ENCODE measurements at regions not wholly inside any gene's neighbourhood (a gene's known extent, or its start where the extent isn't known, plus 50 kb on each side); places are given as distances from the start of the nearest gene placed in this dataset.

DNA sequence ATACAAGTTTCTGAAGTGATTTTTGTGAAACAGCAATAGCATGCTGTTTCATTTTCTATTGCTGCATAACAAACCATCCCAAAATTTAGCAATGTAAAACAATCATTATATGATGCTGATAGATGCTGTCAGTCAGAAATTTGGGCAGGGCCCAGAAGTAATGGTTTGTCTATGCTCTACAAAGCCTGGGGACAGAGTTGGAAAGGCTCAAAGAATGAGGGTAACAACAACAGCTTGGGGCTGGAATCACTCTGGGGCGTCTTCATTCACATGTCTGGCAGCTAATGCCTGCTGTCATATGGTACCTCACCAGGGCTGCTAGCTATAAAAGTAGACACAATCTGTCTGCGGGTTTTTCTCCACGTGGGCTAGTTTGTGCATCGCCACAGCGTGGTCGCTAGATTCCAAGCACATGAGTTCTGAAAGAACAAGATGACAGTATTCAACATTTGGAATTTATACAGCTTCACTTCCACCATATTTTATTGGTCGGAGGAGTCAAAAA is 176.5 kb downstream of the BMP4 start:
- DNase-seq = no peak
- H3K36me3 ChIP-seq = no peaks in the 10 kb centered on the region
- H3K27ac ChIP-seq = no peak overlapping the region
- H3K4me1 ChIP-seq = no peaks in the 10 kb centered on the region
- no peak overlapping the region for H3K9ac ChIP-seq (ENCODE audit: low read depth in 2 of 2, low read length in 2 of 2)
- H3K9me3 ChIP-seq = no peaks in the 10 kb centered on the region
- intact Hi-C loops (cut with DNase I) = no loop called here
- no peaks in the 10 kb centered on the region for H3K27me3 ChIP-seq
- no peak overlapping the region for H3K4me3 ChIP-seq
- TF ChIP-seq, protein P1, sequence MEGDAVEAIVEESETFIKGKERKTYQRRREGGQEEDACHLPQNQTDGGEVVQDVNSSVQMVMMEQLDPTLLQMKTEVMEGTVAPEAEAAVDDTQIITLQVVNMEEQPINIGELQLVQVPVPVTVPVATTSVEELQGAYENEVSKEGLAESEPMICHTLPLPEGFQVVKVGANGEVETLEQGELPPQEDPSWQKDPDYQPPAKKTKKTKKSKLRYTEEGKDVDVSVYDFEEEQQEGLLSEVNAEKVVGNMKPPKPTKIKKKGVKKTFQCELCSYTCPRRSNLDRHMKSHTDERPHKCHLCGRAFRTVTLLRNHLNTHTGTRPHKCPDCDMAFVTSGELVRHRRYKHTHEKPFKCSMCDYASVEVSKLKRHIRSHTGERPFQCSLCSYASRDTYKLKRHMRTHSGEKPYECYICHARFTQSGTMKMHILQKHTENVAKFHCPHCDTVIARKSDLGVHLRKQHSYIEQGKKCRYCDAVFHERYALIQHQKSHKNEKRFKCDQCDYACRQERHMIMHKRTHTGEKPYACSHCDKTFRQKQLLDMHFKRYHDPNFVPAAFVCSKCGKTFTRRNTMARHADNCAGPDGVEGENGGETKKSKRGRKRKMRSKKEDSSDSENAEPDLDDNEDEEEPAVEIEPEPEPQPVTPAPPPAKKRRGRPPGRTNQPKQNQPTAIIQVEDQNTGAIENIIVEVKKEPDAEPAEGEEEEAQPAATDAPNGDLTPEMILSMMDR (IDR thresholded peaks at IDR 0.05) = no peak

DNA sequence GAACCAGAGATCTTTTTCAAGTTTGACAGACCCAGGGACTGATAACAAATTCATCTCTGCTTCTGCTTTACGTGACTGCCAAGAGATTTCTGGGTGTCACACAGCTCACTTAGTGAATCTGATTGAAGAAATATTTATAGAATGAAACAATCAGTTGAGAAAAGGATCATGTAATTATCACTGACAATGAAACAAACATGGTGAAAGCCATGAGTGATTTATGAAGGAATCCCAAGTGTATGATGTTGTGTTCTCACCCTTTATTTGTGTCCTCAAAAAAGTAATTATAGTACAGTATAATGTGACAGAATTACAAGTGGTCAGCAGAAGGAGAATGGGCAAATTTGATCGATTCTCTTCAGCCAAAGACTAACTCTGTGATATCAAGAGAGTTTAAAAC is 177.3 kb downstream of the BMP4 start:
- intact Hi-C loops (cut with DNase I) = no loop called here

DNA sequence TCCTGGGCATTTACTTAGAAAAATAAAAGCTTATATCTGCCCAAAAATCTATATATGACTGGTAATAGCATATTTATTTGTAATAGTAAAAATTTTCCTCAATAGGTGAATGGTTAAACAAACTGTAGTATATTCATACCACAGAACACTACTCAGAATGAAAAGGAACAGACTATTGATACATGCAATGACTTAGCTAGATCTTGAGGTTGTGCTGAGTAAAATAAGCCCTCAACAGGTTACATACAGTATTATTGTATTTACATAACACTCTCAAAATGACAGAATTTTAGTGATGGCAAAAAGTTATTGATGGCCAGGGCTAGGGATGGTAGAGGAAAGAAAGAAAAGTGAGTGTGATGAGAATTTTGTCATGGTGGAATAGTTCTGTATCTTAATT is 178.4 kb downstream of the BMP4 start:
- Histone ChIP-seq H3K27ac (no peak overlapping the region), H3K27me3 (no peaks in the 10 kb centered on the region), H3K36me3 (no peaks in the 10 kb centered on the region), H3K4me1 (no peaks in the 10 kb centered on the region), H3K4me3 (no peak overlapping the region), H3K9ac (ENCODE audit: low read depth in 2 of 2, low read length in 2 of 2) (no peak overlapping the region), H3K9me3 (no peaks in the 10 kb centered on the region)
- intact Hi-C loops (cut with DNase I) = no loop called here
- TF ChIP-seq, protein P1 (IDR thresholded peaks at IDR 0.05) = no peak
- no peak for DNase-seq

More for the DNA sequence above, 177.3 kb downstream of the BMP4 start:
- DNase-seq = no peak
- Histone ChIP-seq H3K27ac (no peak overlapping the region), H3K27me3 (no peaks in the 10 kb centered on the region), H3K4me3 (no peak overlapping the region), H3K36me3 (no peaks in the 10 kb centered on the region), H3K4me1 (no peaks in the 10 kb centered on the region), H3K9ac (ENCODE audit: low read depth in 2 of 2, low read length in 2 of 2) (no peak overlapping the region), H3K9me3 (no peaks in the 10 kb centered on the region)
- TF ChIP-seq, protein P1 (IDR thresholded peaks at IDR 0.05) = no peak

DNA sequence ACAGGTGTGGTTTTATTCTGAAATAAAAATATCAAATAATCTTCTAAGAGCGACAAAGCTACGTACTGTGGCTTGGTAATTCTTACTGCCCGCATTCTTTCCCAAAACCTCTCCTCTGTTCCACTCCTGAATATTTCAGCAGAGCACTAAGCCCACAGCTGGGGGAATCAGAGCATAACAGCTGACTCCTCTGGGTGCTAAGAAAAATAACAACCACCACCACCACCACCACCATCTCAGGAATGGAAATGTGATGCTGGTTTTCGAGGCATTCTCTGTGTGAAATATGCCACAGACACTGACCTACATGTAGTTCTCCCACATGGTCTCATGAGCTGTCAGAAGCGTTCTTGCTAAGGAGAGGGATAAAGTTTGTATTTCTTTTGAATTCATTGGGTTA is 183.7 kb downstream of the BMP4 start:
- intact Hi-C loops (cut with DNase I) = no loop called here
- no peaks in the 10 kb centered on the region for H3K9me3 ChIP-seq
- no peak for DNase-seq
- no peaks in the 10 kb centered on the region for H3K36me3 ChIP-seq
- H3K4me1 ChIP-seq = no peaks in the 10 kb centered on the region
- H3K27me3 ChIP-seq = no peaks in the 10 kb centered on the region
- H3K9ac ChIP-seq (ENCODE audit: low read depth in 2 of 2, low read length in 2 of 2) = no peak overlapping the region
- H3K27ac ChIP-seq = no peak overlapping the region
- H3K4me3 ChIP-seq = no peak overlapping the region
- TF ChIP-seq, protein P1 (IDR thresholded peaks at IDR 0.05) = no peak

DNA sequence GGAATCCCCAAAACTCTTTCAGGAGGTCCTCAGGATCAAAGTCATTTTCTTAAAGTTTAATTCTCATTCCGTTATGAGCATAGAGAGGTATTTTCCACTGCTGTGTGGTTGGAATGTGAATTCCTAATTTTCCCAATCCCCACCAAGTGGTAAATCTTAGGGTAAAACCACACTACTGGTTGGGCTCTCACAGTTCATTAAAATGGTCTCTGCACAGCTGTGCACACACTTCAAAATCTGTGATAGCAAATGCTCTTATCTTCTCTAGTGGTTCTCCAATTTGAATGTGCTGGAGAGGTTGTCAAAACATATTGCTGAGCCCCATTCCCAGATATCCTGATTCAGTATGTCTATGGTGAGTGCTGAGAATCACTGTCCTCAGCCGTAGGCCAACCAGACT is 189.1 kb downstream of the BMP4 start:
- intact Hi-C loops (cut with DNase I) = no loop called here
- TF ChIP-seq, protein P1 (IDR thresholded peaks at IDR 0.05) = no peak
- no peaks in the 10 kb centered on the region for H3K27me3 ChIP-seq
- no peak overlapping the region for H3K27ac ChIP-seq
- no peaks in the 10 kb centered on the region for H3K4me1 ChIP-seq
- no peaks in the 10 kb centered on the region for H3K36me3 ChIP-seq
- no peak overlapping the region for H3K9ac ChIP-seq (ENCODE audit: low read depth in 2 of 2, low read length in 2 of 2)
- DNase-seq = no peak
- no peaks in the 10 kb centered on the region for H3K9me3 ChIP-seq
- no peak overlapping the region for H3K4me3 ChIP-seq

DNA sequence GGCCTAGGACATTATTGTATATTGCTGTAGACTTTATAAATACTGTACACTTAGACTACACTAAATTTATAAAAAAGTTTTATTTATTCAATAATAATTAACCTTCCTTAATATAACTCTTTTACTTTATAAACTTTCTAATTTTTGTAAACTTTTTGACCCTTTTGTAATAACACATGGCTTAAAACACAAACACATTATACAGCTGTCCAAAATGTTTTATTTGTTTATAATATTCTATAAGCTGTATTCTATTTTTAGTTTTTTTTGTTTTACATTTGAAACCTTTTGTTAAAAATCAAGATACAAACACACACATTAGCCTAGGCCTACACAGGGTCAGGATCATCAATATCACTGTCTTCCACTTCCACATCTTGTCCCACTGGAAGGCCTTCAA is 190.0 kb downstream of the BMP4 start:
- H3K27me3 ChIP-seq = no peaks in the 10 kb centered on the region
- TF ChIP-seq, protein P1 (IDR thresholded peaks at IDR 0.05) = no peak
- no peak overlapping the region for H3K9ac ChIP-seq (ENCODE audit: low read depth in 2 of 2, low read length in 2 of 2)
- no peaks in the 10 kb centered on the region for H3K4me1 ChIP-seq
- H3K36me3 ChIP-seq = no peaks in the 10 kb centered on the region
- H3K4me3 ChIP-seq = no peak overlapping the region
- no peak overlapping the region for H3K27ac ChIP-seq
- intact Hi-C loops (cut with DNase I) = no loop called here
- no peak for DNase-seq
- H3K9me3 ChIP-seq = no peaks in the 10 kb centered on the region

All from colonic mucosa (tissue), 4 donors.